Fibroblast of lung (primary cell): ENCODE measurements at regions not wholly inside any gene's neighbourhood (a gene's known extent, or its start where the extent isn't known, plus 50 kb on each side); places are given as distances from the start of the nearest gene placed in this dataset.
"Not testable (repeated sequence)": the region's sequence is repeated elsewhere in the genome, so short reads cannot be mapped to it uniquely, and the experiment has no call there.

Experiments used
- EZH2 ChIP-seq: IDR thresholded peaks from 2 replicates; pipeline ENCODE4 v1.5.1; 2012; ENCODE audit warnings: low read length, control low read depth, mild to moderate bottlenecking; ENCODE audit errors: missing control alignments
- TF ChIP-seq, protein P1 (sequence below), 2 donors: IDR thresholded peaks in 1 of 2; conservative IDR thresholded peaks in 1 of 2; 1 replicate in 1 of 2; 2 replicates in 1 of 2; pipeline ENCODE4 v1.5.1; 2011 to 2012; ENCODE audit warnings: low read length in 2 of 2, control low read depth in 1 of 2, inconsistent platforms in 1 of 2, low read depth in 1 of 2, mild to moderate bottlenecking in 1 of 2

DNA sequence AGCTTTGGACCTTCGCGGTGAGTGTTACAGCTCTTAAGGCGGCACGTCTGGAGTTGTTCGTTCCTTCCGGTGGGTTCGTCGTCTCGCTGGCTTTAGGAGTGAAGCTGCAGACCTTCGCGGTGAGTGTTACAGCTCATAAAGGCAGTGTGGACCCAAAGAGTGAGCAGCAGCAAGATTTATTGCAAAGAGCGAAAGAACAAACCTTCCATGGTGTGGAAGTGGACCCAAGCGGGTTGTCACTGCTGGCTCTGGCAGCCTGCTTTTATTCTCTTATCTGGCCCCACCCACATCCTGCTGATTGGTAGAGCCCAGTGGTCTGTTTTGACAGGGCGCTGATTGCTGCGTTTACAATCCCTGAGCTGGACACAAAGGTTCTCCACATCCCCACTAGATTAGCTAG, 396.1 kb upstream of the LCORL start:
- TF ChIP-seq, protein P1, sequence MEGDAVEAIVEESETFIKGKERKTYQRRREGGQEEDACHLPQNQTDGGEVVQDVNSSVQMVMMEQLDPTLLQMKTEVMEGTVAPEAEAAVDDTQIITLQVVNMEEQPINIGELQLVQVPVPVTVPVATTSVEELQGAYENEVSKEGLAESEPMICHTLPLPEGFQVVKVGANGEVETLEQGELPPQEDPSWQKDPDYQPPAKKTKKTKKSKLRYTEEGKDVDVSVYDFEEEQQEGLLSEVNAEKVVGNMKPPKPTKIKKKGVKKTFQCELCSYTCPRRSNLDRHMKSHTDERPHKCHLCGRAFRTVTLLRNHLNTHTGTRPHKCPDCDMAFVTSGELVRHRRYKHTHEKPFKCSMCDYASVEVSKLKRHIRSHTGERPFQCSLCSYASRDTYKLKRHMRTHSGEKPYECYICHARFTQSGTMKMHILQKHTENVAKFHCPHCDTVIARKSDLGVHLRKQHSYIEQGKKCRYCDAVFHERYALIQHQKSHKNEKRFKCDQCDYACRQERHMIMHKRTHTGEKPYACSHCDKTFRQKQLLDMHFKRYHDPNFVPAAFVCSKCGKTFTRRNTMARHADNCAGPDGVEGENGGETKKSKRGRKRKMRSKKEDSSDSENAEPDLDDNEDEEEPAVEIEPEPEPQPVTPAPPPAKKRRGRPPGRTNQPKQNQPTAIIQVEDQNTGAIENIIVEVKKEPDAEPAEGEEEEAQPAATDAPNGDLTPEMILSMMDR (conservative IDR thresholded peaks at IDR 0.05 in 1 of 2, IDR thresholded peaks at IDR 0.05 in 1 of 2; ENCODE audit: low read depth in 1 of 2, low read length in 2 of 2): not testable (repeated sequence)
- not testable (repeated sequence) for TF ChIP-seq EZH2
